Endothelial cell of umbilical vein (primary cell): ENCODE measurements at regions not wholly inside any gene's neighbourhood (a gene's known extent, or its start where the extent isn't known, plus 50 kb on each side); places are given as distances from the start of the nearest gene placed in this dataset.

Source experiments
- BruUV-seq: library from RNA; stranded (reverse); fragments of 400-500 nt; replicated peaks from 2 replicates; lab custom pipeline; 2021; lab: Mats Ljungman, UMichigan
- CTCF ChIA-PET: fragments of 300-600, 350-600 bp; sonication (Branson Sonifier 250); formaldehyde crosslinking; loops from one replicate; lab custom pipeline; 2021; ENCODE audit warnings: antibody characterized with exemption, inconsistent platforms; lab: Charles Lee
- POLR2A ChIA-PET: fragments of 300-600, 350-600 bp; sonication (Branson Sonifier 250); formaldehyde crosslinking; loops from one replicate; lab custom pipeline; 2021; ENCODE audit warnings: antibody characterized with exemption, inconsistent platforms; lab: Charles Lee
- DNase-seq: peaks from one replicate; pipeline ENCODE4 v3.0.0-alpha.2; 2011; ENCODE audit warnings: low read depth, low spot score
- FAIRE-seq: peaks from 2 replicates; lab custom pipeline; 2011; peaks lifted over from hg19 to GRCh38; lab: Jason Lieb, UNC
- H2AFZ ChIP-seq: 2 replicates; pipeline ENCODE4 v1.6.0; 2012; ENCODE audit warnings: low read depth, low read length, control low read depth, inconsistent platforms
- H3K27ac ChIP-seq: 2 replicates; pipeline ENCODE4 v1.5.1; 2011; ENCODE audit warnings: low read depth, mild to moderate bottlenecking, control low read depth, low read length, moderate library complexity; ENCODE audit not compliant: insufficient read depth
- H3K27me3 ChIP-seq, 2 experiments: 2 replicates each; pipeline versions ENCODE4 v1.6.0 to v1.6.1; 2011; ENCODE audit warnings: low read length in 2 of 2, mixed read lengths in 1 of 2; ENCODE audit not compliant: control insufficient read depth in 2 of 2, insufficient read depth in 2 of 2
- H3K36me3 ChIP-seq, 2 experiments: 2 replicates in 1 of 2; 3 replicates in 1 of 2; pipeline ENCODE4 v1.5.1; 2011; ENCODE audit warnings: low read length in 2 of 2, mild to moderate bottlenecking in 1 of 2, moderate library complexity in 1 of 2; ENCODE audit not compliant: control insufficient read depth in 2 of 2, insufficient read depth in 2 of 2; ENCODE audit errors: extremely low read depth in 1 of 2
- H3K4me1 ChIP-seq: 3 replicates; pipeline ENCODE4 v1.5.1; 2011; ENCODE audit warnings: mild to moderate bottlenecking, low read length; ENCODE audit not compliant: control insufficient read depth, insufficient read depth; ENCODE audit errors: extremely low read depth
- H3K4me2 ChIP-seq: 2 replicates; pipeline ENCODE4 v1.6.1; 2011; ENCODE audit warnings: low read length, control low read depth, mixed read lengths; ENCODE audit not compliant: insufficient read depth
- H3K4me3 ChIP-seq, 3 experiments: fragments of 200-600 bp in 1 of 3; sonication (generic), shearing (Covaris generic) in 1 of 3; replicated peaks in 1 of 3; 2 replicates each; pipeline ENCODE4 v1.5.1; 2011 to 2016; ENCODE audit warnings: control low read depth in 3 of 3, low read length in 3 of 3, mild to moderate bottlenecking in 2 of 3, inconsistent platforms in 1 of 3, low read depth in 1 of 3, moderate library complexity in 1 of 3; ENCODE audit not compliant: insufficient read depth in 1 of 3
- H3K79me2 ChIP-seq: 2 replicates; pipeline ENCODE4 v1.6.0; 2012; ENCODE audit warnings: low read length, inconsistent platforms; ENCODE audit not compliant: control insufficient read depth, insufficient read depth
- H3K9ac ChIP-seq: replicated peaks from 2 replicates; pipeline ENCODE3; 2011; ENCODE audit warnings: low read length, control low read depth; ENCODE audit not compliant: insufficient read depth; ENCODE audit errors: extremely low read depth
- H3K9me1 ChIP-seq: replicated peaks from 3 replicates; pipeline ENCODE4 v1.6.0; 2011; ENCODE audit warnings: mild to moderate bottlenecking, low read length; ENCODE audit not compliant: control insufficient read depth, insufficient read depth; ENCODE audit errors: extremely low read depth
- H3K9me3 ChIP-seq: replicated peaks from 2 replicates; pipeline ENCODE4 v1.5.1; 2012; ENCODE audit warnings: low read length, inconsistent platforms; ENCODE audit not compliant: control insufficient read depth, insufficient read depth
- H4K20me1 ChIP-seq: replicated peaks from 2 replicates; pipeline ENCODE3; 2011; ENCODE audit warnings: mild to moderate bottlenecking, low read length; ENCODE audit not compliant: control insufficient read depth, insufficient read depth; ENCODE audit errors: extremely low read depth
- EZH2 ChIP-seq: IDR thresholded peaks from 2 replicates; pipeline ENCODE4 v1.6.1; 2012; ENCODE audit warnings: borderline replicate concordance, low read depth, mild to moderate bottlenecking, moderate library complexity, low read length, inconsistent platforms; ENCODE audit not compliant: severe bottlenecking
- FOS ChIP-seq: IDR thresholded peaks from 2 replicates; pipeline ENCODE4 v1.6.1; 2011; ENCODE audit warnings: mild to moderate bottlenecking, low read length, moderate library complexity, borderline replicate concordance; ENCODE audit not compliant: insufficient read depth
- GATA2 ChIP-seq: IDR thresholded peaks from 2 replicates; pipeline ENCODE4 v1.7.0; 2011; ENCODE audit warnings: low read depth, mild to moderate bottlenecking, moderate library complexity, mixed read lengths, low read length; ENCODE audit not compliant: insufficient read length, insufficient read depth
- JUN ChIP-seq: IDR thresholded peaks from 2 replicates; pipeline ENCODE4 v1.6.1; 2011; ENCODE audit warnings: borderline replicate concordance, low read depth; ENCODE audit not compliant: insufficient read length, insufficient read depth
- MYC ChIP-seq: IDR thresholded peaks from one replicate; pipeline ENCODE4 v1.6.1; 2011; ENCODE audit warnings: mild to moderate bottlenecking, low read depth, low read length
- POLR2A ChIP-seq: IDR thresholded peaks from 2 replicates; pipeline ENCODE4 v1.6.1; 2012; ENCODE audit warnings: low read depth, mild to moderate bottlenecking, control low read depth, low read length
- POLR2AphosphoS5 ChIP-seq: IDR thresholded peaks from 2 replicates; pipeline ENCODE4 v1.6.1; 2012; ENCODE audit warnings: low read depth, mild to moderate bottlenecking, control low read depth, low read length, moderate library complexity; ENCODE audit not compliant: insufficient read depth
- dilution Hi-C: fragments of 300-500 bp; cut with MboI; formaldehyde crosslinking; loops from one replicate; pipeline ENCODE4 v1.15.0; 2019; ENCODE audit warnings: low sequenced_read_pairs; ENCODE audit not compliant: extremely low pct_ligation_motif_present
- intact Hi-C: fragments of 100-400 bp; cut with micrococcal nuclease; formaldehyde crosslinking; loops from one replicate; pipeline ENCODE4 v1.10.0; 2022
- TF ChIP-seq, protein P1 (sequence below): IDR thresholded peaks from 2 replicates; pipeline ENCODE4 v1.6.1; 2011; ENCODE audit not compliant: insufficient read depth, insufficient read length
- TF ChIP-seq, protein P2 (sequence below), 2 donors: IDR thresholded peaks; 1 replicate in 1 of 2; 2 replicates in 1 of 2; pipeline ENCODE4 v1.5.1; 2011; ENCODE audit warnings: low read length in 2 of 2, mild to moderate bottlenecking in 2 of 2, moderate library complexity in 2 of 2, control low read depth in 1 of 2, inconsistent platforms in 1 of 2, low read depth in 1 of 2; ENCODE audit not compliant: insufficient read depth in 1 of 2; ENCODE audit errors: extremely low read depth in 1 of 2

DNA sequence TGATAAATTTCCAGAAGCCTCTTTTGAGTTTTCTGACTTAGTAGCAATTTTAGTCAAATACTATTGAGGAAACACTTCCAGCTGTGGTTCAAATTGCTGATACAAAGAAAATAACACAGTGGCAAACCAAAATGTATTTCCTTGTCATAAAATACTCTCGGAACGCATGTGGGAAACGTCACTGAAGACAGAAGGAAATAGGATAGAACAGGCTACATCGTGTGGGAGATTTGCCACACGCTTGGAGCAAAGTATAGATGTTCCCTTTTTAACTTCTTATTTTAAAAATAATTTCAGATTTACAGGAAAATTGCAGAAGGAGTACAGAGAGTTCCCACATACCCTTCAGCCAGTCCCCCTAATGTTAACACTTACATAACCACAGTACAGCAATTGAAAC, 88.8 kb downstream of the ING1 start:
- dilution Hi-C loops (no loop called here), intact Hi-C loops (no loop called here)
- DNase-seq (no peak), FAIRE-seq (no peak)
- no TSS peak for BruUV-seq
- Histone ChIP-seq H3K79me2 (no peaks in the 10 kb centered on the region), H3K4me3 (no peak overlapping the region), H4K20me1 (no peaks in the 10 kb centered on the region), H3K36me3 (no peaks in the 10 kb centered on the region), H3K4me1 (peaks cover 12% of the 10 kb centered on the region), H3K4me2 (no peak overlapping the region), H2AFZ (no peak overlapping the region), H3K9ac (no peak overlapping the region), H3K27me3 (peaks cover 0 to 6% of the 10 kb centered on the region in 2 experiments), H3K27ac (no peak overlapping the region), H3K9me3 (no peaks in the 10 kb centered on the region), H3K9me1 (no peaks in the 10 kb centered on the region)
- CTCF ChIA-PET, result interaction anchor here (1.4 kb wide), 1 partner anchor 10 kb away, joined by 5 read pairs; no protein-coding TSS in a partner anchor
- POLR2A ChIA-PET, result no interaction called here
- TF ChIP-seq POLR2AphosphoS5, result no peak
- no peak for TF ChIP-seq MYC
- TF ChIP-seq FOS, result no peak
- no peak for TF ChIP-seq GATA2
- no peak for TF ChIP-seq EZH2
- TF ChIP-seq, protein P1, sequence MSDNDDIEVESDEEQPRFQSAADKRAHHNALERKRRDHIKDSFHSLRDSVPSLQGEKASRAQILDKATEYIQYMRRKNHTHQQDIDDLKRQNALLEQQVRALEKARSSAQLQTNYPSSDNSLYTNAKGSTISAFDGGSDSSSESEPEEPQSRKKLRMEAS, result no peak
- TF ChIP-seq POLR2A, result no peak
- TF ChIP-seq JUN, result no peak
- TF ChIP-seq, protein P2, sequence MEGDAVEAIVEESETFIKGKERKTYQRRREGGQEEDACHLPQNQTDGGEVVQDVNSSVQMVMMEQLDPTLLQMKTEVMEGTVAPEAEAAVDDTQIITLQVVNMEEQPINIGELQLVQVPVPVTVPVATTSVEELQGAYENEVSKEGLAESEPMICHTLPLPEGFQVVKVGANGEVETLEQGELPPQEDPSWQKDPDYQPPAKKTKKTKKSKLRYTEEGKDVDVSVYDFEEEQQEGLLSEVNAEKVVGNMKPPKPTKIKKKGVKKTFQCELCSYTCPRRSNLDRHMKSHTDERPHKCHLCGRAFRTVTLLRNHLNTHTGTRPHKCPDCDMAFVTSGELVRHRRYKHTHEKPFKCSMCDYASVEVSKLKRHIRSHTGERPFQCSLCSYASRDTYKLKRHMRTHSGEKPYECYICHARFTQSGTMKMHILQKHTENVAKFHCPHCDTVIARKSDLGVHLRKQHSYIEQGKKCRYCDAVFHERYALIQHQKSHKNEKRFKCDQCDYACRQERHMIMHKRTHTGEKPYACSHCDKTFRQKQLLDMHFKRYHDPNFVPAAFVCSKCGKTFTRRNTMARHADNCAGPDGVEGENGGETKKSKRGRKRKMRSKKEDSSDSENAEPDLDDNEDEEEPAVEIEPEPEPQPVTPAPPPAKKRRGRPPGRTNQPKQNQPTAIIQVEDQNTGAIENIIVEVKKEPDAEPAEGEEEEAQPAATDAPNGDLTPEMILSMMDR (IDR thresholded peaks at IDR 0.05; ENCODE audit: extremely low read depth in 1 of 2, insufficient read depth in 1 of 2, low read depth in 1 of 2, low read length in 2 of 2), result no peak
